ENCODE measurements at regions not wholly inside any gene's neighbourhood (a gene's known extent, or its start where the extent isn't known, plus 50 kb on each side); places are given as distances from the start of the nearest gene placed in this dataset.

GRCh38 chr2:240277073-240277806 lies 136.8 kb upstream of the OTOS start:
- ATAC-seq (ENCODE audit: low FRiP score) (peak; percentile 48), DNase-seq (ENCODE audit: low spot score) (no peak)
- no peak for TF ChIP-seq CTCF (IDR thresholded peaks at IDR 0.05)

GRCh38 chr2:240277807-240278522 lies 137.5 kb upstream of the OTOS start:
- TF ChIP-seq CTCF (IDR thresholded peaks at IDR 0.05): no peak
- DNase-seq (ENCODE audit: low spot score) (no peak), ATAC-seq (ENCODE audit: low FRiP score) (no peak)

GRCh38 chr2:240278661-240279060 lies 138.2 kb upstream of the OTOS start:
- no peak for TF ChIP-seq CTCF (IDR thresholded peaks at IDR 0.05)
- no peak for ATAC-seq (ENCODE audit: low FRiP score)

GRCh38 chr2:240280621-240281020 lies 140.2 kb upstream of the OTOS start:
- ATAC-seq (ENCODE audit: low FRiP score) (no peak), DNase-seq (ENCODE audit: low spot score) (no peak)
- no peak for TF ChIP-seq CTCF (IDR thresholded peaks at IDR 0.05)

More at GRCh38 chr2:240278661-240279060, 138.2 kb upstream of the OTOS start:
- no peak for DNase-seq (ENCODE audit: low spot score)

- no peak for ATAC-seq (ENCODE audit: low FRiP score)
- no peak for DNase-seq (ENCODE audit: low spot score)
- no peak for TF ChIP-seq CTCF (IDR thresholded peaks at IDR 0.05)
Measured at GRCh38 chr2:240284503-240285259, 144.2 kb upstream of the OTOS start.

GRCh38 chr2:240285725-240286124 lies 145.3 kb upstream of the OTOS start:
- no peak for TF ChIP-seq CTCF (IDR thresholded peaks at IDR 0.05)
- DNase-seq (ENCODE audit: low spot score) (no peak), ATAC-seq (ENCODE audit: low FRiP score) (no peak)

All from omental fat pad (tissue), 3 donors.